Caco-2 (cell line): ENCODE measurements at regions not wholly inside any gene's neighbourhood (a gene's known extent, or its start where the extent isn't known, plus 50 kb on each side); places are given as distances from the start of the nearest gene placed in this dataset.
"Not testable (repeated sequence)": the region's sequence is repeated elsewhere in the genome, so short reads cannot be mapped to it uniquely, and the experiment has no call there.

Experiments used
- BruUV-seq: library from RNA; stranded (reverse); fragments of 400-500 nt; replicated peaks from 2 replicates; lab custom pipeline; 2021; lab: Mats Ljungman, UMichigan
- CTCF ChIA-PET: fragments of 300-600 bp; sonication (Branson Sonifier 250); formaldehyde crosslinking; loops from one replicate; lab custom pipeline; 2022; ENCODE audit warnings: antibody characterized with exemption; lab: Charles Lee
- POLR2A ChIA-PET: fragments of 300-600 bp; sonication (Branson Sonifier 250); formaldehyde crosslinking; loops from one replicate; lab custom pipeline; 2022; ENCODE audit warnings: antibody characterized with exemption; lab: Charles Lee
- DNase-seq, 2 experiments: peaks; one replicate each; pipeline versions ENCODE4 v3.0.0 to v3.0.0-alpha.2; 2020 to 2022
- H3K27me3 ChIP-seq: replicated peaks from 2 replicates; pipeline ENCODE4 v1.6.0; 2011; ENCODE audit warnings: low read length; ENCODE audit not compliant: control insufficient read depth, insufficient read depth
- H3K36me3 ChIP-seq: 2 replicates; pipeline ENCODE4 v1.5.1; 2011; ENCODE audit warnings: low read length; ENCODE audit not compliant: control insufficient read depth, insufficient read depth
- H3K4me1 ChIP-seq: fragments of 250-450 bp; sonication (Bioruptor Pico); 2 replicates; pipeline ENCODE4 v1.5.1; 2020; ENCODE audit warnings: mild to moderate bottlenecking
- H3K4me3 ChIP-seq: 2 replicates; pipeline ENCODE4 v1.5.1; 2011; ENCODE audit warnings: low read depth, mild to moderate bottlenecking, control low read depth, low read length
- H3K9me3 ChIP-seq: fragments of 250-450 bp; sonication (Bioruptor Pico); 2 replicates; pipeline ENCODE4 v1.5.1; 2020; ENCODE audit warnings: mild to moderate bottlenecking, moderate library complexity
- H3K27ac Mint-ChIP-seq: one replicate; pipeline ENCODE4 v1.8.0; 2022; ENCODE audit warnings: mixed read lengths; ENCODE audit not compliant: unreplicated experiment
- H3K27me3 Mint-ChIP-seq: one replicate; pipeline ENCODE4 v1.8.0; 2022; ENCODE audit warnings: mixed read lengths; ENCODE audit not compliant: insufficient read depth, unreplicated experiment
- H3K36me3 Mint-ChIP-seq: one replicate; pipeline ENCODE4 v1.8.0; 2022; ENCODE audit warnings: mild to moderate bottlenecking, mixed read lengths; ENCODE audit not compliant: insufficient read depth, unreplicated experiment
- H3K4me1 Mint-ChIP-seq: one replicate; pipeline ENCODE4 v1.8.0; 2022; ENCODE audit warnings: low read depth, mixed read lengths; ENCODE audit not compliant: unreplicated experiment
- H3K4me3 Mint-ChIP-seq: one replicate; pipeline ENCODE4 v1.8.0; 2022; ENCODE audit warnings: mild to moderate bottlenecking, moderate library complexity, mixed read lengths; ENCODE audit not compliant: unreplicated experiment
- H3K9me3 Mint-ChIP-seq: one replicate; pipeline ENCODE4 v1.8.0; 2022; ENCODE audit warnings: mixed read lengths; ENCODE audit not compliant: unreplicated experiment
- CTCF ChIP-seq, 2 experiments: fragments of 200-600 bp in 1 of 2; IDR thresholded peaks; 1 replicate in 1 of 2; 2 replicates in 1 of 2; pipeline versions ENCODE4 v1.5.1 to v1.8.0; 2011 to 2022; ENCODE audit warnings: antibody characterized with exemption in 1 of 2, control low read depth in 1 of 2, inconsistent platforms in 1 of 2, low read depth in 1 of 2, low read length in 1 of 2, mild to moderate bottlenecking in 1 of 2, moderate library complexity in 1 of 2; ENCODE audit not compliant: insufficient read depth in 1 of 2, severe bottlenecking in 1 of 2, unreplicated experiment in 1 of 2
- intact Hi-C: fragments of 100-400 bp; cut with micrococcal nuclease; formaldehyde crosslinking; loops from one replicate; pipeline ENCODE4 v1.10.0; 2022; ENCODE audit not compliant: unreplicated experiment

- intact Hi-C loops, result no loop called here
- Mint-ChIP-seq H3K36me3 (no peaks in the 10 kb centered on the region), H3K27me3 (no peaks in the 10 kb centered on the region), H3K4me3 (no peak overlapping the region), H3K27ac (no peak overlapping the region), H3K4me1 (peaks cover 6% of the 10 kb centered on the region), H3K9me3 (no peaks in the 10 kb centered on the region)
- Histone ChIP-seq H3K36me3 (no peaks in the 10 kb centered on the region), H3K27me3 (no peaks in the 10 kb centered on the region), H3K4me1 (peaks cover 5% of the 10 kb centered on the region; the same call in 1 of the 2 replicates), H3K4me3 (no peak overlapping the region), H3K9me3 (no peaks in the 10 kb centered on the region)
- TF ChIP-seq CTCF (IDR thresholded peaks at IDR 0.05; ENCODE audit: insufficient read depth in 1 of 2, low read depth in 1 of 2, low read length in 1 of 2, severe bottlenecking in 1 of 2, unreplicated experiment in 1 of 2), result no peak
- no TSS peak for BruUV-seq
- DNase-seq, result no peak
- ChIA-PET POLR2A (no interaction called here), CTCF (no interaction called here)
Measured at GRCh38 chr2:17206771-17207170, 311.5 kb downstream of the RAD51AP2 start.

- H3K27me3 ChIP-seq, H3K4me3 Mint-ChIP-seq, DNase-seq, H3K4me1 ChIP-seq, H3K27me3 Mint-ChIP-seq, BruUV-seq, H3K36me3 Mint-ChIP-seq, H3K27ac Mint-ChIP-seq, H3K4me3 ChIP-seq, H3K4me1 Mint-ChIP-seq, H3K36me3 ChIP-seq, intact Hi-C loops, H3K9me3 Mint-ChIP-seq, H3K9me3 ChIP-seq, POLR2A ChIA-PET, CTCF ChIA-PET: not testable (repeated sequence)
Measured at GRCh38 chr2:17204214-17204613, 314.0 kb downstream of the RAD51AP2 start.

- CTCF ChIA-PET, H3K4me3 Mint-ChIP-seq, H3K27ac Mint-ChIP-seq, H3K4me3 ChIP-seq, H3K36me3 ChIP-seq, BruUV-seq, POLR2A ChIA-PET, H3K4me1 Mint-ChIP-seq, H3K27me3 ChIP-seq, H3K36me3 Mint-ChIP-seq, DNase-seq, H3K4me1 ChIP-seq, intact Hi-C loops, H3K27me3 Mint-ChIP-seq, H3K9me3 Mint-ChIP-seq, H3K9me3 ChIP-seq: not testable (repeated sequence)
Measured at GRCh38 chr2:17202628-17203027, 315.6 kb downstream of the RAD51AP2 start.

GRCh38 chr2:17199741-17200140 lies 318.5 kb downstream of the RAD51AP2 start:
- Mint-ChIP-seq H3K36me3 (no peaks in the 10 kb centered on the region), H3K9me3 (no peaks in the 10 kb centered on the region), H3K4me1 (no peaks in the 10 kb centered on the region), H3K4me3 (no peak overlapping the region), H3K27ac (no peak overlapping the region), H3K27me3 (peaks cover 13% of the 10 kb centered on the region)
- H3K27me3 ChIP-seq, result no peaks in the 10 kb centered on the region; the same call in 1 of the 2 replicates
- H3K4me3 ChIP-seq, result no peak overlapping the region
- no peaks in the 10 kb centered on the region for H3K4me1 ChIP-seq
- no peak for TF ChIP-seq CTCF (IDR thresholded peaks at IDR 0.05; ENCODE audit: insufficient read depth in 1 of 2, low read depth in 1 of 2, low read length in 1 of 2, severe bottlenecking in 1 of 2, unreplicated experiment in 1 of 2)
- BruUV-seq, result no TSS peak
- ChIA-PET POLR2A (no interaction called here), CTCF (no interaction called here)
- no peaks in the 10 kb centered on the region for H3K36me3 ChIP-seq
- no peak for DNase-seq
- intact Hi-C loops, result no loop called here
- no peaks in the 10 kb centered on the region for H3K9me3 ChIP-seq
